ENCODE measurements at regions not wholly inside any gene's neighbourhood (a gene's known extent, or its start where the extent isn't known, plus 50 kb on each side); places are given as distances from the start of the nearest gene placed in this dataset.
"Not testable (repeated sequence)": the region's sequence is repeated elsewhere in the genome, so short reads cannot be mapped to it uniquely, and the experiment has no call there.

DNA sequence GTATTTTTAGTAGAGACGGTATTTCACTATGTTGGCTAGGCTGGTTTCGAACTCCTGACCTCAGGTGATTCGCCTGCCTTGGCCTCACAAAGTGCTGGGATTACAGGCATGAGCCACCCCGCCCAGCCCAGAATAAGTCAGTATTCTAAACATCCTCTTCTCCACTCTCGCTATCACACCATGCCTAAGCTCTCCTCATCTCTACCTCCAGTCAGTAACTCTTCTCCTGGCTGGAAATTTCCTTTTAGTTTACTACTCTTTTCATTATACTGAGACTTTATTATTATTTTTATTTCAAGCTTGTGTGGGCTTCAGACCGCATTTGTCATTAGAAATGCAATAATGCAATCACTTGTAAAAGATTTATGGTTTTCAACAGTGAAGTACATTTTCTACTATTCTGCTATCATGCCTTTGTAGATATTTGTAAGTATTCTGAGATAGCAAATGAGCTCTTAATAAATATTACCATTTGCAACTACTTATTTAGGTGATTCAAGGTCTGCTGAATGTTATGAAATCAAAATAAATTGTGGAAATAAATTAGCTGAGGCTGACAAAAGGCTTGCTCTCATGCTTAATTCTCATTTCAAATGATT is 617.3 kb upstream of the GOT2 start:
- no peak for DNase-seq

GRCh38 chr16:59350670-59351069 is 616.6 kb upstream of the GOT2 start:
- no peak for DNase-seq

DNA sequence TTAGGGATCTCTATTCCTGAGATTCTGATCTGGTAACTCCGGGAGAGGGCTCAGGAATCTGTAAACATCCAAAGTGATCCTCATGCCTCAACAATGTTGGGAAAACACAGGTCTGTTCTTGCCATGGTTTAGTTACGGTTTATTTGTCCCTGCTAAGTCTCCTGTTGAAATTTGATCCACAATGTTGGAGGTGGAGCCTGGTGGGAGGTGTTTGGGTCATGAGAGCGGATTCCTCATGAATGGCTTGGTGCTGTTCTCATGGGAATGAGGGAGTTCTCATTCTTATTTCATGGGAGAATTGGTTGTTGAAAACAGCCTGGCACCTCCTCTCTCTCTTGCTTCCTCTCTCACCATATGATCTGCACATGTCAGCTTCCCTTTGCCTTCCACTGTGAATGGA is 608.6 kb upstream of the GOT2 start:
- DNase-seq, result no peak

DNA sequence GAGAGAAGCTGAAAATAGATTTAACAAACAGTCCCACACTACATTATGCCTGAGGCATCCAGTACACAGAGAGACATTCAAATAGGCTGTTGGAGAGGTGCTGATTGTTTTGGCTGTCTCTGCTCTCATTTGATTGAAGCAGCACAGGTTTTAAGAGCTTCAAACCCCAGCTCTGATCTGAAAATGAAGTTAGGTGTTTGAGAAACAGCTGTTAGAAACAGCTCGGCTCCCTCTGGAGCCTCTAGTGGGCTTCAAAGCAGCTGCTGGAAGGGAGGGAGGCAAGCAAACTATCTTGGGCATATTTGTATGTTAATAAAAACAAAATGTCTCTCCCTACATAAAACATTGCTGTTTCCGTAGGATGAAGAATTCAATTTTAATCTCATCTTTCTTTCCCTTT is 607.3 kb upstream of the GOT2 start:
- DNase-seq, result no peak

DNA sequence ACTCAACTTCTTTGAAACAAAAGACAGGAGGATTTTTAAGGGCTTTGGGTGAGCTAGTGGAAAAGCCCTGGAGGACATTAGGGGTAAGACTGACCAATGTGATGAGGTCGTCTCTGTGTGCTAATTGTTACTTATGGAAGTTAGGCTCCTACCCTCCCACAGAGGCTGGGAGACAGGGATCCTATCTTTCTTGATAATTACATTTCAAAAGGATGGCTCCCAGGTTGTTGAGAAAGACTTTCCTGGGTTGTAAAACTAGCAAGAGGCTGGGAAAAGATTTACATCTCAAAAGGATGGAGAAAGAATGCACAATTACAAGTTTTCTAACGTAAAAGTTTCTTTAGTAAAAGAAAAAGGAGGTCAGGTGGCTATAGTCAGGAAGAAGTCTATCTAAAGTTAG is 605.8 kb upstream of the GOT2 start:
- no peak for DNase-seq

DNA sequence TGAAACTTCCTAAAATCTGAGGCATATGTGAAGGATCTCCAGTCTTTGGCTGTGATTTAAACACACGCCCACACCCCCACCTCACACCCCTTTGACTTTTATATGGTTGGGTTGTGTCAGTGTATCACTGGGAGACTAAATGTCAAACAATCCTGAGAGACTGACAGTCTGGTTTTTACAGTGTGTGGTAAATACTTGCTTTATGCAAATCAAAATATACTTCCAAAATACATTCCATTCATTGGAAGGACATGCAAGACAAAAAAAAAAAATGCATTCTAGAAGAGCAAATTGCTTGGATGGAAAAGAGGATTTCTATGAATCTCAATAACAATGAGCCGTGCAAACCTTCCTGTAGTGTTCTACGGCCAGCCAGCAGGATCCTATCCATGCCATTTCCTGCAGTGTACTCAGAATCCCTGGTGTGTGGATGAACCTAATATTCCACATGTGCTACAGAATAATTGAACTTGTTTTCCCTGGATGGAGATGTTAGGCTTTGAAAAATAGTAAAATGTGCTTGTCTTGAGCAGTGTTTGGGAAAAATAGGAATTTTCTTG is 602.1 kb upstream of the GOT2 start:
- no peak for DNase-seq

DNA sequence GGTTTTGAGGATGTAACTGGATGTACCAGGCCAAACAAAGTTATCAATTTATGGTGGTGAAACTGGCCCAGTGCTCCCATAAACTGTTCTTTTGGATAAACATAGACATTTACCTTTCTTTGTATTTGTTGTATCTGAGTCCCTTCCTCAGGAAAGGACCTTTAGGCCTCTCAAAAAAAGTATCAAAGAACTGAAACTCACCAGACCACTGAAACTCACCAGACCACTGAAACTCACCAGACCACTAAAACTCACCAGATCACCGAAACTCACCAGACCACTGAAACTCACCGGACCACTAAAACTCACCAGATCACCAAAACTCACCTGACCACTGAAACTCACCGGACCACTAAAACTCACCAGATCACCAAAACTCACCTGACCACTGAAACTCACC is 597.6 kb upstream of the GOT2 start:
- DNase-seq, result not testable (repeated sequence)

DNA sequence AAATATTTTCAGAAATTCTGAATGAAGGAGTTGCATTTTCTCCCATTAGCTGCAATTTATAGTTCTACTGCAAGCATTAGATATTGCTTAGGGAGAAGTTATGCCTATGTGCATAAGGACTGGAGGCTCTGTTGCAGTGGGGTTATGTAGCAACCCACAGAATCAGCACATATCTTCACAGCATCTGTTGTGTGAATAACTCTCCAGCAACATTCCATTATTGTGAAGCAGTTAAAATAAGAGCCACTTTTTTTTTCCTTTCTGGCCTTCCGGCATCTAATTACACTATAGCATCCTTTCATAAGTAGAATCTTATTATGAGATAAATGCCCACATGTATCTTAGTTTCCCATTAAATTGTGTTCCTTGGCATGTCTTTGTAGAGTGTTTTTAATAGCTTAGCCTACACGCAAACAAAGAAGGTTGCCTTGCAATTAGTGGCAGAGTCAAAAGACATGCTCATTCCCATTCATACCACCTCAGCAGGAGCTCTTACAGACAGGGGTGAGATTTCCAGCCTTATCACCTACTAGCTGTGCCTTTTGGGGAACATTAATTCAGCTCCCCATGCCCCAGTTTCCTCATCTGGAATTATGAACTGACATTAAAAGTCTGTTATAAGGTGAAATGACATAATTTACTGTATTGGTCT is 596.0 kb upstream of the GOT2 start:
- no peak for DNase-seq

DNA sequence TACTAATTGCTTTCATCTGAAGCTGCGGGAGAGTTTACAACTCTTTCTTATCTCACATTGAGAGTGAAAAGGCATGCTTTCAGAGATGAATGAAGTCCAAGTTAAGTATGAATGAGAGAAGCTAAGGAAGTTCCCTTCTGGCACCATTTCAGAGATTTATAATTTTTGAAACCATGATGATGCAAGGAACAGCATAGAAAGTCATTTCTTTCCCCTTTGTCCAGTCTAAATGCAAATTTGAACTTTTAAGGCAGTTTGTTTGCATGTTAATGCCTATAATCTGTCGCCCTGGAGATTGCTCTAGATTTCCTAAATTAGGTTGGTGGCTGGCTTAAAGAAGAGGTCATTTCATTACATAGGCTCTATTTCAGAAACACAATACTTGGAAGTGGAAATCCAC is 594.8 kb upstream of the GOT2 start:
- no peak for DNase-seq

DNA sequence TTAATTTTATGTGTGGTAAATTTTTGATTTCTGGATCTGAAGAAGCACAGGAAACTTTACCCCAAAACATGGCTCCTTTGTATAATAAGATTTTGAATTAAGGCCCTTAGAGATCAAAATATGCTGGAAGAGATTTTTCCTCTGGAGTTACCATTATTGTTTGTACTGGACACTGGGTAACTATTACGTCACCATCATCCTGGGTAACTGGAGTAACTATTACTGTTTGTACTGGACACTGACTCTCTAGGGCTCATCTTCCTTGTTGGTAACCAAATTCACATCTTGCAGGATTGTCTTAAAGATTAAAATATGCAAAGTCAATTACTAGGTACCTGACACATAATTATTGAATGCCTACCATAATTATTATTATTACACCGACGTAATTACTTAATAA is 593.8 kb upstream of the GOT2 start:
- no peak for DNase-seq

GRCh38 chr16:59326955-59327354 is 592.8 kb upstream of the GOT2 start:
- DNase-seq, result no peak

- no peak for DNase-seq
Measured at GRCh38 chr16:59324462-59324861, 590.3 kb upstream of the GOT2 start.

DNA sequence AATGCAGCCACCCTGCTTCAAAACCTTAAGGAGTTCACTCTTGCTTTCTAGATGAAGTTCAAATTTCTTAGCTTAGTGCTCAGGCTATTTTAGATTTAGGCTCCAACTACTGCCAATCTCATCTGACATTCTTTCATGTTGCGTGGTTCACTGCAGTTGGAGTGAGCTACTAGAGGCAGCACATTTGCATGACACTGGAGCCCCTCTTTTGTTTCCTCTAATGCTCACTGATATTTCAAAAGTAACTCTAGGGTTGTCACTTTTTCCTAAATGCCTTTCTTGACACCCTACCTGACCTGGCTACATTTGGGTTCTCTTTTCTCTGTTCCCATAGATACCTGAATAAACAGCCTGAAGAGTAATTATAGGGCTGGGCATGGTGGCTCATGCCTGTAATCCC is 586.5 kb upstream of the GOT2 start:
- DNase-seq, result no peak

GRCh38 chr16:59319871-59320270 is 585.8 kb upstream of the GOT2 start:
- DNase-seq, result no peak

- DNase-seq, result no peak
Measured at GRCh38 chr16:59305850-59306249, 571.7 kb upstream of the GOT2 start.

DNA sequence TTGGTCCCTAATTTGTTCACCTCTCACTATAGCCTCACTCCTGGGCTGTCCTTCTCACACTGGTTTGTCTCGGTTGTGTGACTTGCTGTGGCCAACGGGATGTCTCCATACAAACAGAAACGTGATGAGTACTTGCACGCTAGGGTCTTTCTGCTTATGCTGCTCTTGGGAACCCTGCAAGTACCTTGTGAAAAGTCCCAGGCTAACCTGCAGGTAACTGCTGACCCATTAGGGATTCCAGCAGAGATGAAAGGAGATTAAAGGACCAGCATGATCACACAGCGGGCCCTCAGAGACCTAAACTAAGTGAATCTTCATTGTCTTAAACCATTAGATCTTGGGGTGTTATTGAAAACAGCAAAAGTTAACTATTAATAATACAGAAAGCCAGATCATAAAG is 562.8 kb upstream of the GOT2 start:
- no peak for DNase-seq

DNA sequence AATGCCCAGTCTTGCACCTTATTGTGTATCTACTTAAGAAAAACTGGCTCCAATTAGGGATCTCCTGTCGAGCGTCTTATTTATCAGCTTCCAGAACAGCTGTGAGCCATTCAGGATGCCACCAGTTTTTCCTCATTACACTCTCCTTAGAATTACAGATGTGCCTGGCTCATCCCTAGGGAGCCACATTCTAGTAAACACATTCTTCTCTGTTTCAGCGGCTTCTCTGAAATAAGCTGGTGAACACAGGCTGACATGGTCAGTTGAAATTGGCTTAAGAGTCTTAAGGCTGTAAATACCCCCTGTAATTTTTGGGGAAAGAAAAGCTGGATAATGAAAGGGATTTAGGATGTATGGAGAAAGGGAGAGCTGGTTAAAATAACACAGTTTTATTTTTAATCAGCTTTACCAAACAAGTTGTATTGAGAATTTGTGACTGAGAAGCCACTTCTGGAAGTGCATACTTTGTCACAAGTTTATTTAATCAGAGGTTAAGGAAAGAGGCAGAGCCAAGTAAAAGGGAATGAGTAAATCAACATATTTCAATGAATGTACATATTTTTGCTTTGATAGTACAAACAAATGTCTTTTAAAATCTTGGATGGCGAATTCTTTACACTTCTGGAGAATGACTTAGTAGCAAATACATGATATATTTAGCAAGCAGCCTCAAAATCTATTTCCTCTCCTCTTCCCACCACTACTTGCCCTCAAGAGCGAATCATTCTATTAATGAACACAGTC is 562.0 kb upstream of the GOT2 start:
- no peak for DNase-seq

DNA sequence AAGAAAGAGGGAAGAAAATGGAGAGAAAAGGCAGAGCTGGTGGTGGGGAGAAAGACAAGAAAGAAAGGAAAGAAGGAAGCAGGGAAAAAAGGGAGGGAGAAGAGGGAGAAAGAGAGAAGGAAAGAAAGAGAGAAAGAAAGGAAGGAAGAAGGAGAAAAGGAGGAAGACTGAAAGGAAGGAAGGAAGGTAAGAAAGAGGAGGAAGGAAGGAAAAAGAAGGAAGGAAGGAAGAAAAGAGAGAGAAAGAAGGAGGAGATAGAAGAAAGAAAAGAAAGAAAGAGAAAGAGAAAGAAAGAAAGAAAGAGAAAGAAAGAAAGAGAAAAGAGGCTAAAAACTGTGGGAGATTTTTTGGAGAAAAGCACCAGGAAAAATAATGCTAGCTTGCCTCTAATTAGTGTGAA is 561.4 kb upstream of the GOT2 start:
- DNase-seq, result no peak

DNA sequence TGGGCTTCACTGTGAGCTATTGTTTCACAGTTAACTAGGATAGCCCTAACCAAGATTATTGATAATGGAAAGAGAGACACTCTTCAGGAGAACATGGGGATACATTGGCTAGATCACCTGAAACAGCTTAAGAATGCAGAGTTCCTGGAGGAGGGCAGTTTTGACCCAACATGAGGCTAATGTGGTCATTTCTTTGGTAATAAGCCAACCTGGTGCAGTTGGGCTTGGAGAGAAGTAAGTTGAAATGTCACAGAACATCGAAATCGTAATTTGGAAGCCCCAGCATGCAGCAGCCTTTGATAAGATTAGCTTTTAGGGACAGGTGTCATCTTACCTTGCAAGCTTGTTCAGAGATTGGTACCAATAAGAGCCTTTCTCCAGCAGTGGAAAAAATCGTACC is 556.6 kb upstream of the GOT2 start:
- DNase-seq, result no peak

GRCh38 chr16:59289151-59289550 is 555.0 kb upstream of the GOT2 start:
- no peak for DNase-seq

GRCh38 chr16:59274141-59274540 is 540.0 kb upstream of the GOT2 start:
- DNase-seq, result no peak

DNA sequence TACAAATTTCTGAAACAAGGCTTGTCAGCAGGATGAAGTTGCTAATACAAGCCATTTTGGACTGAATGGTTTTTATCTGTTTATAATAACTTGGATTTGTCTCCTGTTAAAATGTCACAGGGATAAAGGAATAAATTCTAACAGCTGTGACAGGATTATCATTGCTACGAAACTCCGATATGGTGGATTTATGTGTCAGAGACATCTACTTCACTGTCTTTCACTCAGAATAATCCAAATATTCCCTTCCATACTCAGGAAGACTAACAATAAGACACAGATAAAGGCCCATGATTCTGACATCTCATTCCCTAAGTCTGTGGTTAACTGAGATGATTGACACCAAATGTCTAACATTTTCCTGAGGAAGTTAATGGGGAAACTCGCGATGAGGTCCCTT is 529.8 kb upstream of the GOT2 start:
- DNase-seq, result no peak

GRCh38 chr16:59260892-59261291 is 526.8 kb upstream of the GOT2 start:
- no peak for DNase-seq

DNA sequence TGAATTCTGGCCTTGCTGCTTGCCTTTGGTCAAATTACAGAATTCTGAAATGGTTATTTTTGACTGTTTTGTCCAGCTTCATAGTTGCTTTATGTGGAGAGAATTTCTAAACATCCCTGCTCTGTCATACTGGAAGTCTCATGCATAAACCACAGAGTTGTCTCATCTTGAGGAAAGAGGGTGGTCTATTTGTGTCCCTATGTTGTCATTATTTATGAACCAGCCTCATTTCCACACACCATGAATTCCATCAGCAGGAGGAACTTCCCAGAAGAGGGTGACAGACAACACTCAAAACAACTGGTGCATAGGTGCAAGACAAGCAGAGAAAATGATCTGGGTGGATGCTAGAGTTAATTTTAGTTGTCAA is 525.8 kb upstream of the GOT2 start:
- DNase-seq, result no peak

All from activated naive CD4-positive, alpha-beta T cell treated with anti-CD3 and anti-CD28 coated beads, Interleukin-2, amount 50 U/mL, for 16 hours (primary cell).